Heart left ventricle (tissue), 16 donors: ENCODE measurements at regions not wholly inside any gene's neighbourhood (a gene's known extent, or its start where the extent isn't known, plus 50 kb on each side); places are given as distances from the start of the nearest gene placed in this dataset.

Experiments
- ATAC-seq, 4 donors: fragments of 200-7000 bp; cut with Tn5 transposase; one replicate each; pipeline ENCODE4 v1.9.1; 2020 to 2022; ENCODE audit warnings: moderate library complexity in 4 of 4, mild to moderate bottlenecking in 3 of 4, moderate number of reproducible peaks in 1 of 4
- DNase-seq, 5 donors: peaks; one replicate each; pipeline ENCODE4 v3.0.0-alpha.2; 2020
- H3K27ac ChIP-seq, 12 donors: fragments of 200-600 bp; sonication (generic) in 4 of 12; one replicate each; pipeline versions ENCODE4 v1.5.0 to v1.8.0; 2016 to 2022; ENCODE audit warnings: mild to moderate bottlenecking in 2 of 12
- H3K27me3 ChIP-seq, 9 donors: fragments of 200-600 bp; sonication (generic) in 2 of 9; one replicate each; pipeline versions ENCODE4 v1.5.1 to v1.8.0; 2016 to 2022; ENCODE audit warnings: mild to moderate bottlenecking in 3 of 9
- H3K36me3 ChIP-seq, 9 donors: fragments of 200-600 bp; sonication (generic) in 2 of 9; one replicate each; pipeline versions ENCODE4 v1.5.0 to v1.8.0; 2018 to 2022; ENCODE audit warnings: mild to moderate bottlenecking in 2 of 9
- H3K4me1 ChIP-seq, 12 donors: fragments of 200-600 bp; sonication (generic) in 4 of 12; one replicate each; pipeline versions ENCODE4 v1.5.0 to v1.8.0; 2016 to 2022; ENCODE audit warnings: mild to moderate bottlenecking in 3 of 12
- H3K4me3 ChIP-seq, 12 donors: fragments of 200-600 bp; sonication (generic) in 4 of 12; one replicate each; pipeline versions ENCODE4 v1.5.0 to v1.8.0; 2017 to 2022; ENCODE audit warnings: mild to moderate bottlenecking in 9 of 12, moderate library complexity in 4 of 12
- H3K9me3 ChIP-seq, 12 donors: fragments of 200-600 bp; sonication (generic) in 4 of 12; one replicate each; pipeline versions ENCODE4 v1.5.0 to v1.8.0; 2016 to 2022; ENCODE audit warnings: mild to moderate bottlenecking in 1 of 12
- CTCF ChIP-seq, 12 donors: fragments of 200-600 bp; sonication (generic) in 4 of 12; IDR thresholded peaks; one replicate each; pipeline versions ENCODE4 v1.5.0 to v1.8.0; 2018 to 2022; ENCODE audit warnings: antibody characterized with exemption in 12 of 12, mild to moderate bottlenecking in 5 of 12
- POLR2A ChIP-seq, 2 donors: fragments of 450-650 bp; IDR thresholded peaks; one replicate each; pipeline ENCODE4 v1.6.1; 2017; ENCODE audit warnings: antibody characterized with exemption in 2 of 2, mild to moderate bottlenecking in 2 of 2, moderate library complexity in 2 of 2
- WGBS, 4 donors: extraction: QIAGEN DNeasy Blood & Tissue Kit in 2 of 4; methylation state at CpG; one replicate each; pipeline versions ENCODE4 v1.1.5 to v1.1.7; 2013 to 2018; 5-methylcytosine and 5-hydroxymethylcytosine counted together
- intact Hi-C, 10 donors: fragments of 100-400 bp; cut with DNase I; formaldehyde crosslinking; loops; one replicate each; pipeline versions ENCODE4 v1.11.1 to v1.14.2; 2022
- donor health status: ischemic (EF 13 %, LVEDD 7.1; RV severe dilation, severe dysfunction).
- donor health status: healthy with polysubstance abuse.
- donor health status: DM: no; HTN: yes; CAD: no.
- donor health status: DM: no; HTN: no; CAD: no.
- donor health status: ischemic (EF 25% LVEDD 6.9; RV normal size, moderate dysfunction).
- donor health status: ischemic (EF 25% LVEDD 5.7; RV mildly dilated, moderate dysfunction).
- donor health status: healthy.
- donor health status: DM: yes; HTN: yes; CAD: no.
- donor health status: ischemic (EF 35%, LVEDD 5.7; RV mildly dilated, moderate dysfunction).
- donor health status: nonischemic (EF 11% LVEDD 7.7; RV severe dilation, severe dysfunction).
- donor health status: DM: yes; HTN: yes; CAD: no.
- donor health status: PGD.
- donor health status: ischemic (EF 29% LVEDD 5.4; RV normal size, mild dysfunction).
- donor health status: nonischemic (EF 23%, LVEDD 6.1; RV moderate dilation, normal function).

- TF ChIP-seq CTCF (IDR thresholded peaks at IDR 0.05) (no peak), POLR2A (IDR thresholded peaks at IDR 0.05) (no peak)
- Histone ChIP-seq H3K9me3 (no peaks in the 10 kb centered on the region), H3K4me1 (peaks cover 0 to 53% (median 13%) of the 10 kb centered on the region in 12 donors), H3K27me3 (no peaks in the 10 kb centered on the region), H3K4me3 (no peak overlapping the region), H3K36me3 (no peaks in the 10 kb centered on the region), H3K27ac (peak overlapping the region in 11 of 12 donors; percentile 26 to 80 (median 72))
- 35 to 50% (median 40%) methylated on average over 10 of the region's 10 CpGs for WGBS, 4 donors
- ATAC-seq (peak; percentile 60 to 88 (median 64)), DNase-seq (no peak)
- intact Hi-C loops = no loop called here
These were observed 284.9 kb upstream of the WWC1 start for GRCh38 chr5:168006456-168007130.

DNA sequence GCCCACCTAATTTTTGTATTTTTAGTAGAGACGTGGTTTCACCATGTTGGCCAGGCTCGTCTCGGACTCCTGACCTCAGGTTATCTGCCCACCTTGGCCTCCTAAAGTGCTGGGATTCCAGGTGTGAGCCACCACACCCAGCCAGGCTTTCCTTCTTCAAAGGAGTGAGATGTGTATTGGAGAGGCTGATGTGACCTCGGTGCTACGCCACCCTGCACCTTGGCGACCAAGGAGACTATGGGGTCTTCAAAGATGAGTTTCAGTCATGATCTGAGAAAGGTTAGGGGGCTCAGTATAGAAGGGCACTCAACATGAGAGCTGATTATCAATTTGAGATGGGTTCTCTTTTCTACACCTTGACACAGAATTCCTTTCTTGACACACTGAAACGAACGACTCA lies 284.2 kb upstream of the WWC1 start:
- TF ChIP-seq POLR2A (IDR thresholded peaks at IDR 0.05) (no peak), CTCF (IDR thresholded peaks at IDR 0.05) (no peak)
- intact Hi-C loops = no loop called here
- peak overlapping the region in 9 of 12 donors; percentile 28 to 80 (median 72) for H3K27ac ChIP-seq
- H3K4me3 ChIP-seq = no peak overlapping the region
- no peak for DNase-seq
- H3K4me1 ChIP-seq = peaks cover 0 to 55% (median 12%) of the 10 kb centered on the region in 12 donors
- no peaks in the 10 kb centered on the region for H3K36me3 ChIP-seq
- H3K9me3 ChIP-seq = no peaks in the 10 kb centered on the region
- no peaks in the 10 kb centered on the region for H3K27me3 ChIP-seq
- ATAC-seq = no peak
- WGBS, 4 donors = 85 to 87% (median 86%) methylated on average over 8 of the region's 8 CpGs

- Histone ChIP-seq H3K36me3 (no peaks in the 10 kb centered on the region), H3K27me3 (no peaks in the 10 kb centered on the region), H3K4me3 (no peak overlapping the region), H3K9me3 (no peaks in the 10 kb centered on the region), H3K4me1 (peaks cover 0 to 57% (median 11%) of the 10 kb centered on the region in 12 donors), H3K27ac (peak overlapping the region in 1 of 12 donors; percentile 79)
- no peak for ATAC-seq
- WGBS, 4 donors = 81 to 91% (median 88%) methylated on average over 4 of the region's 4 CpGs
- intact Hi-C loops = no loop called here
- TF ChIP-seq POLR2A (IDR thresholded peaks at IDR 0.05) (no peak), CTCF (IDR thresholded peaks at IDR 0.05) (no peak)
- no peak for DNase-seq
These were observed 282.9 kb upstream of the WWC1 start for GRCh38 chr5:168008555-168008954.

- 65 to 76% (median 70%) methylated on average over 6 of the region's 6 CpGs for WGBS, 4 donors
- no peak for DNase-seq
- H3K4me1 ChIP-seq = peaks cover 0 to 46% (median 10%) of the 10 kb centered on the region in 12 donors
- ATAC-seq = no peak
- H3K27ac ChIP-seq = no peak overlapping the region
- H3K27me3 ChIP-seq = no peaks in the 10 kb centered on the region
- no peaks in the 10 kb centered on the region for H3K9me3 ChIP-seq
- TF ChIP-seq CTCF (IDR thresholded peaks at IDR 0.05) = no peak
- TF ChIP-seq POLR2A (IDR thresholded peaks at IDR 0.05) = no peak
- intact Hi-C loops = no loop called here
- peaks cover 0 to 6% (median 0%) of the 10 kb centered on the region in 9 donors for H3K36me3 ChIP-seq
- H3K4me3 ChIP-seq = no peak overlapping the region
These were observed 280.3 kb upstream of the WWC1 start for GRCh38 chr5:168011096-168011495.
